ENCODE measurements at regions not wholly inside any gene's neighbourhood (a gene's known extent, or its start where the extent isn't known, plus 50 kb on each side); places are given as distances from the start of the nearest gene placed in this dataset.
"Not testable (repeated sequence)": the region's sequence is repeated elsewhere in the genome, so short reads cannot be mapped to it uniquely, and the experiment has no call there.

DNA sequence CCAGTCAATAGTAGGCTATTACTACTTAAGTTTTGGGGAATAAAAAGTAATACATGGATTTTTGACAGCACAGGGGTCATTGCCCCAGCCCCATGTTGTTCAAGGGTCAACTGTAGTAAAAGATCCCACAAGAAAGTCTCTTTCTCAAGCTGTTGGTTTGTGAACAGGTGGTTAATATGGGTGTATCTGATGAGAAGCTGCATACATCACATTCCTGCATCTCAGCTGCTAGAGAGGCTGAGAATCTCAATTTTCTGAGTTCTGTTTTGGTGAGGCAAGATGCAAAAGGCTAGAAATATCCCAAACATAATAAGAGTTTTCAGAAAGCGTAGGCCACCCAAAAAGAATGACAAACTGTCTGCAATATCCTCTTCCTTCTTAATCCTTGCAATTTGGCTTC lies 76.8 kb upstream of the DAPK1 start:
- Histone ChIP-seq H3K27ac (no peak overlapping the region), H3K36me3 (replicated peaks; ENCODE audit: insufficient read depth, low read depth) (no peaks in the 10 kb centered on the region), H3K9me2 (replicated peaks; ENCODE audit: insufficient read depth) (no peaks in the 10 kb centered on the region), H3K27me3 (no peaks in the 10 kb centered on the region), H4K20me1 (ENCODE audit: insufficient read depth, poor library complexity, severe bottlenecking) (no peaks in the 10 kb centered on the region), H3K4me2 (no peak overlapping the region), H3K9me3 (ENCODE audit: low read depth) (no peaks in the 10 kb centered on the region), H2AFZ (no peak overlapping the region), H3K4me1 (ENCODE audit: insufficient read depth) (no peaks in the 10 kb centered on the region), H3K4me3 (no peak overlapping the region), H3K79me2 (no peaks in the 10 kb centered on the region)
- WGBS (ENCODE audit: low lambda C conversion rate, missing lambda C conversion rate) = 95% methylated on average over 1 of the region's 1 CpG
- TF ChIP-seq EZH2 (IDR thresholded peaks at IDR 0.05; ENCODE audit: borderline replicate concordance) = no peak
- TF ChIP-seq, protein P1, sequence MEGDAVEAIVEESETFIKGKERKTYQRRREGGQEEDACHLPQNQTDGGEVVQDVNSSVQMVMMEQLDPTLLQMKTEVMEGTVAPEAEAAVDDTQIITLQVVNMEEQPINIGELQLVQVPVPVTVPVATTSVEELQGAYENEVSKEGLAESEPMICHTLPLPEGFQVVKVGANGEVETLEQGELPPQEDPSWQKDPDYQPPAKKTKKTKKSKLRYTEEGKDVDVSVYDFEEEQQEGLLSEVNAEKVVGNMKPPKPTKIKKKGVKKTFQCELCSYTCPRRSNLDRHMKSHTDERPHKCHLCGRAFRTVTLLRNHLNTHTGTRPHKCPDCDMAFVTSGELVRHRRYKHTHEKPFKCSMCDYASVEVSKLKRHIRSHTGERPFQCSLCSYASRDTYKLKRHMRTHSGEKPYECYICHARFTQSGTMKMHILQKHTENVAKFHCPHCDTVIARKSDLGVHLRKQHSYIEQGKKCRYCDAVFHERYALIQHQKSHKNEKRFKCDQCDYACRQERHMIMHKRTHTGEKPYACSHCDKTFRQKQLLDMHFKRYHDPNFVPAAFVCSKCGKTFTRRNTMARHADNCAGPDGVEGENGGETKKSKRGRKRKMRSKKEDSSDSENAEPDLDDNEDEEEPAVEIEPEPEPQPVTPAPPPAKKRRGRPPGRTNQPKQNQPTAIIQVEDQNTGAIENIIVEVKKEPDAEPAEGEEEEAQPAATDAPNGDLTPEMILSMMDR (IDR thresholded peaks at IDR 0.05; ENCODE audit: poor library complexity) = no peak
- TF ChIP-seq EZH2phosphoT487 (IDR thresholded peaks at IDR 0.05; ENCODE audit: low read depth, severe bottlenecking, unreplicated experiment) = no peak
- no peak for DNase-seq (ENCODE audit: low spot score)

DNA sequence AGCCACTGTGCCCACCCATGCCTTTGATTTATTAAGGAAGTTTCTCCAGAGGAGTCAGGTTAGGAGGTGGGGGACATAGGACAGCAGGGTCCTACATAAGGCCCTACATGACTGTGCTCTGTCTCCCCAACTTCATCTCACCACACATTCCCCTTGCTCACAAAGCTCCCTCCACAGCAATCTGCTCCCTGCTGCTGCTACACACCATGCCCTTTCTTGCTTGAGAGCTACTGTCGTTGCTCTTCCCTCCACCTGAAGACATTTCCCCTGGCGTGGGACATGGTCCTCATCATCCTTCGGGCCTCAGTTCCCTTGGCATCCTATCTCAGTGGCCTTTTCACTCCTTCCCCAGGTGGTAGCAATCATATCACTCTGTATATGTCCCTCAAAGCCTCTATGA lies 75.9 kb upstream of the DAPK1 start:
- Histone ChIP-seq H3K9me2 (replicated peaks; ENCODE audit: insufficient read depth) (no peaks in the 10 kb centered on the region), H2AFZ (no peak overlapping the region), H3K4me3 (no peak overlapping the region), H3K4me1 (ENCODE audit: insufficient read depth) (no peaks in the 10 kb centered on the region), H4K20me1 (ENCODE audit: insufficient read depth, poor library complexity, severe bottlenecking) (no peaks in the 10 kb centered on the region), H3K27me3 (no peaks in the 10 kb centered on the region), H3K9me3 (ENCODE audit: low read depth) (no peaks in the 10 kb centered on the region), H3K27ac (no peak overlapping the region), H3K4me2 (no peak overlapping the region), H3K79me2 (no peaks in the 10 kb centered on the region), H3K36me3 (replicated peaks; ENCODE audit: insufficient read depth, low read depth) (no peaks in the 10 kb centered on the region)
- DNase-seq (ENCODE audit: low spot score) = no peak
- TF ChIP-seq EZH2 (IDR thresholded peaks at IDR 0.05; ENCODE audit: borderline replicate concordance) = no peak
- TF ChIP-seq, protein P1 (IDR thresholded peaks at IDR 0.05; ENCODE audit: poor library complexity) = no peak
- TF ChIP-seq EZH2phosphoT487 (IDR thresholded peaks at IDR 0.05; ENCODE audit: low read depth, severe bottlenecking, unreplicated experiment) = no peak
- 97% methylated on average over 3 of the region's 3 CpGs for WGBS (ENCODE audit: low lambda C conversion rate, missing lambda C conversion rate)

DNA sequence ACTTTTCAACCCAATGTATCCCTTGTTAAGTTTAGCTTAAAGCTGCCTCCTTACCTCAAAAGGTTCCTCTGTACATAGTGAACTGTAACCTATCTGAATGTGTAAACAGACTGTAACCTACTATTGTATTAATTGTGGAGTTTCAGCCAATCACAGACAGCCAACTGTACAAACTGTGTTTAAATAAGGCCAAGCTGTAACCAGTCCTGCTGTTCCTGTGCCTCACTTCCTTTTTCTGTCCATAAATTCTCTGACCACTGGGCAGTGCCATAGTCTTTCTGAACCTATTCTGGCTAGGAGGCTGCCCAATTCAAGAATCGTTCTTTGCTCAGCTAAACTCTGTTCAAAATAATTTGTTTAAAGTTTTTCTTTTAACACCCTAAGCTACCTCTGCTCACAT lies 74.7 kb upstream of the DAPK1 start:
- Histone ChIP-seq H3K9me2 (replicated peaks; ENCODE audit: insufficient read depth) (no peaks in the 10 kb centered on the region), H3K9me3 (ENCODE audit: low read depth) (no peaks in the 10 kb centered on the region), H3K36me3 (replicated peaks; ENCODE audit: insufficient read depth, low read depth) (no peaks in the 10 kb centered on the region), H2AFZ (no peak overlapping the region), H3K79me2 (no peaks in the 10 kb centered on the region), H4K20me1 (ENCODE audit: insufficient read depth, poor library complexity, severe bottlenecking) (no peaks in the 10 kb centered on the region), H3K27ac (no peak overlapping the region), H3K27me3 (no peaks in the 10 kb centered on the region), H3K4me1 (ENCODE audit: insufficient read depth) (no peaks in the 10 kb centered on the region), H3K4me2 (no peak overlapping the region), H3K4me3 (no peak overlapping the region)
- TF ChIP-seq, protein P1 (IDR thresholded peaks at IDR 0.05; ENCODE audit: poor library complexity) = no peak
- TF ChIP-seq EZH2phosphoT487 (IDR thresholded peaks at IDR 0.05; ENCODE audit: low read depth, severe bottlenecking, unreplicated experiment) = no peak
- no peak for TF ChIP-seq EZH2 (IDR thresholded peaks at IDR 0.05; ENCODE audit: borderline replicate concordance)
- DNase-seq (ENCODE audit: low spot score) = no peak
- WGBS (ENCODE audit: low lambda C conversion rate, missing lambda C conversion rate) = 93% methylated on average over 1 of the region's 1 CpG

DNA sequence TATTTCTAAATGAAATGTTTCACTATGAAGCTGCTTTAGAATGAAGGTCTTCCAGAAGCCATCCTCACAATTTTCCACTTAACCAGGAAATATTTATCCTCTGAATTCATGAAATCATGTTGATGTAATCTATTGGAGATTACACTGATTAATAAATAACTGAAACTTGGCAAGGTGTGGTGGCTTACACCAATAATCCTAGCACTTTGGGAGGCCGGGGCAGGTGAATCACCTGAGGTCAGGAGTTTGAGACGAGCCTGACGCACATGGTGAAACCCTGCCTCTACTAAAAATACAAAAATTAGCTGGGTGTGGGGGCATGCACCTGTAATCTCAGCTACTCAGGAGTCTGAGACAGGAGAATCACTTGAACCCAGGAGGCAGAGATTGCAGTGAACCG lies 73.8 kb upstream of the DAPK1 start:
- not testable (repeated sequence) for H3K79me2 ChIP-seq; DNase-seq (ENCODE audit: low spot score)

More for the DNA sequence above, 73.8 kb upstream of the DAPK1 start:
- not testable (repeated sequence) for H3K9me2 ChIP-seq (replicated peaks; ENCODE audit: insufficient read depth); H3K27me3 ChIP-seq; H3K4me1 ChIP-seq (ENCODE audit: insufficient read depth); H3K4me2 ChIP-seq; H2AFZ ChIP-seq; H4K20me1 ChIP-seq (ENCODE audit: insufficient read depth, poor library complexity, severe bottlenecking); H3K4me3 ChIP-seq; H3K9me3 ChIP-seq (ENCODE audit: low read depth); H3K27ac ChIP-seq; H3K36me3 ChIP-seq (replicated peaks; ENCODE audit: insufficient read depth, low read depth)
- 80% methylated on average over 4 of the region's 4 CpGs for WGBS (ENCODE audit: low lambda C conversion rate, missing lambda C conversion rate)
